Esophagus muscularis mucosa (tissue), 4 donors: ENCODE measurements at regions not wholly inside any gene's neighbourhood (a gene's known extent, or its start where the extent isn't known, plus 50 kb on each side); places are given as distances from the start of the nearest gene placed in this dataset.

Source experiments
- DNase-seq: peaks from one replicate; pipeline ENCODE4 v3.0.0-alpha.2; 2017; ENCODE audit errors: extremely low spot score
- H3K27ac ChIP-seq, 4 donors: fragments of 200-600 bp; sonication (generic); replicated peaks in 1 of 4; 1 replicate in 3 of 4; 2 replicates in 1 of 4; pipeline ENCODE4 v1.5.1; 2016 to 2019; ENCODE audit warnings: mild to moderate bottlenecking in 1 of 4
- H3K27me3 ChIP-seq, 4 donors: fragments of 200-600 bp; sonication (generic); one replicate each; pipeline versions ENCODE4 v1.5.1 to v1.6.0; 2016 to 2019
- H3K36me3 ChIP-seq, 4 donors: fragments of 200-600 bp; sonication (generic); one replicate each; pipeline ENCODE4 v1.5.1; 2016 to 2019
- H3K4me1 ChIP-seq, 4 donors: fragments of 200-600 bp; sonication (generic); one replicate each; pipeline ENCODE4 v1.5.1; 2016 to 2019
- H3K4me3 ChIP-seq, 4 donors: fragments of 200-600 bp; sonication (generic); 1 replicate in 2 of 4; 2 replicates in 2 of 4; pipeline ENCODE4 v1.5.1; 2016 to 2019; ENCODE audit warnings: mild to moderate bottlenecking in 4 of 4, moderate library complexity in 1 of 4
- H3K9me3 ChIP-seq, 4 donors: fragments of 200-600 bp; sonication (generic); 1 replicate in 3 of 4; 2 replicates in 1 of 4; pipeline ENCODE4 v1.5.1; 2016 to 2019
- CTCF ChIP-seq, 3 experiments: fragments of 200-600 bp in 2 of 3; fragments of 450-650 bp in 1 of 3; sonication (generic) in 2 of 3; IDR thresholded peaks; one replicate each; pipeline ENCODE4 v1.5.1; 2017 to 2019; ENCODE audit warnings: antibody characterized with exemption in 3 of 3, mild to moderate bottlenecking in 2 of 3, moderate library complexity in 1 of 3
- EP300 ChIP-seq: sonication (generic); formaldehyde crosslinking; IDR thresholded peaks from one replicate; pipeline ENCODE4 v1.6.1; 2017; ENCODE audit warnings: antibody characterized with exemption
- POLR2A ChIP-seq: fragments of 450-650 bp; IDR thresholded peaks from one replicate; pipeline ENCODE4 v1.6.1; 2017; ENCODE audit warnings: antibody characterized with exemption, moderate library complexity, mild to moderate bottlenecking, low read depth
- POLR2AphosphoS5 ChIP-seq, 2 donors: sonication (generic); formaldehyde crosslinking; IDR thresholded peaks; one replicate each; pipeline ENCODE4 v1.6.1; 2017; ENCODE audit warnings: antibody characterized with exemption in 2 of 2
- WGBS: methylation state at CpG from one replicate; pipeline ENCODE4 v1.1.5; 2018; 5-methylcytosine and 5-hydroxymethylcytosine counted together
- intact Hi-C: fragments of 100-400 bp; cut with DNase I; formaldehyde crosslinking; loops from one replicate; pipeline ENCODE4 v1.15.1; 2023

- TF ChIP-seq EP300, result no peak
- no peak for TF ChIP-seq CTCF (IDR thresholded peaks at IDR 0.05)
- H3K36me3 ChIP-seq, result no peaks in the 10 kb centered on the region
- DNase-seq, result no peak
- no peaks in the 10 kb centered on the region for H3K9me3 ChIP-seq
- peak overlapping the region in 3 of 4 donors; percentile 47 to 59 (median 49) for H3K27ac ChIP-seq
- intact Hi-C loops, result no loop called here
- 78% methylated on average over 15 of the region's 22 CpGs for WGBS
- H3K4me3 ChIP-seq, result peak overlapping the region; percentile 33 to 42 (median 39)
- H3K27me3 ChIP-seq, result no peaks in the 10 kb centered on the region
- H3K4me1 ChIP-seq, result peaks cover 0 to 11% (median 10%) of the 10 kb centered on the region in 4 donors
Observed at GRCh38 chr9:91160181-91160580, 201.5 kb downstream of the AUH start.

GRCh38 chr9:91160599-91161464, 200.9 kb downstream of the AUH start:
- Histone ChIP-seq H3K4me3 (no peak overlapping the region), H3K36me3 (no peaks in the 10 kb centered on the region), H3K27me3 (no peaks in the 10 kb centered on the region), H3K4me1 (peaks cover 0 to 11% (median 10%) of the 10 kb centered on the region in 4 donors), H3K9me3 (no peaks in the 10 kb centered on the region), H3K27ac (peak overlapping the region in 1 of 4 donors; percentile 47)
- intact Hi-C loops, result no loop called here
- WGBS, result 94% methylated on average over 23 of the region's 31 CpGs
- no peak for DNase-seq
- TF ChIP-seq CTCF (IDR thresholded peaks at IDR 0.05) (no peak), POLR2A (no peak), EP300 (no peak), POLR2AphosphoS5 (IDR thresholded peaks at IDR 0.05) (no peak)

GRCh38 chr9:91161465-91162300, 200.0 kb downstream of the AUH start:
- 84% methylated on average over 13 of the region's 13 CpGs for WGBS

GRCh38 chr9:91162311-91162710, 199.4 kb downstream of the AUH start:
- H3K27ac ChIP-seq, result no peak overlapping the region
- no peak for TF ChIP-seq POLR2AphosphoS5 (IDR thresholded peaks at IDR 0.05)
- no peak for TF ChIP-seq CTCF (IDR thresholded peaks at IDR 0.05)
- TF ChIP-seq EP300, result no peak
- TF ChIP-seq POLR2A, result no peak
- peaks cover 0 to 11% (median 10%) of the 10 kb centered on the region in 4 donors for H3K4me1 ChIP-seq
- WGBS, result 77% methylated on average over 5 of the region's 5 CpGs
- no peak overlapping the region for H3K4me3 ChIP-seq
- DNase-seq, result no peak
- H3K9me3 ChIP-seq, result no peaks in the 10 kb centered on the region
- no peaks in the 10 kb centered on the region for H3K27me3 ChIP-seq
- intact Hi-C loops, result no loop called here
- H3K36me3 ChIP-seq, result no peaks in the 10 kb centered on the region

More at GRCh38 chr9:91161465-91162300, 200.0 kb downstream of the AUH start:
- no peak overlapping the region for H3K4me3 ChIP-seq
- no peak for DNase-seq
- intact Hi-C loops, result no loop called here
- TF ChIP-seq POLR2A (no peak), CTCF (IDR thresholded peaks at IDR 0.05) (no peak), POLR2AphosphoS5 (IDR thresholded peaks at IDR 0.05) (no peak)
- H3K9me3 ChIP-seq, result no peaks in the 10 kb centered on the region
- H3K36me3 ChIP-seq, result no peaks in the 10 kb centered on the region
- no peaks in the 10 kb centered on the region for H3K27me3 ChIP-seq
- peaks cover 0 to 11% (median 10%) of the 10 kb centered on the region in 4 donors for H3K4me1 ChIP-seq
- H3K27ac ChIP-seq, result no peak overlapping the region
